ENCODE measurements at regions not wholly inside any gene's neighbourhood (a gene's known extent, or its start where the extent isn't known, plus 50 kb on each side); places are given as distances from the start of the nearest gene placed in this dataset.

DNA sequence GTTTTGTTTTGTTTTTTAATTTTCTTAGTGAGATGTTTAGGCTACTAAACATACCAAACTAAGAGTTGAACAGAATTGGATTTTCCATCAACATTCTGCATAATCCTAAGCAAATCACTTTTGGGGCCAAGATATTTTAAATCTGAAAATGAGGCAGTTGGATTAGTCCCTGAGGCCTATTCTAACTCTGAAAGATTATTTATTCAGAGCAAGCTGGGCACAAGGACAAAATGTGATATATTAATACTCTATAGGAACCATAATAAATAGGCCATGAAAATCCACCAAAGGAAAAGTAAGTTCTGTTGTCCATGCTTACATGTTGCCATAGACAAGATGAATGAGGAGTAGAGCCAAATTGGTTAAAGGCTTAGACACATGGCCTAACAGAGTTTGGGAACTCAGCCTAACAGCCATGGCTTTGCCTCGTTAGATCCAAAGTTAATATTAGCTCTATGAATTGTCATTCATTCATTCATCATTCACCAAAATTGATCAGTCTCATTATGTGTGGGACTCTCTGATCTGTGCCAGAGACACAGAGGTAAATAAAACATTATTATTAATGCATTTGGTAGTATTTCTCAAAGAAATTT, 183.5 kb downstream of the SCG2 start:
- H3K9me3 ChIP-seq (ENCODE audit: control insufficient read depth in 4 of 4, low read length in 3 of 4), result no peaks in the 10 kb centered on the region
- TF ChIP-seq FOXA1 (IDR thresholded peaks at IDR 0.05), result no peak
- no peaks in the 10 kb centered on the region for H3K27me3 ChIP-seq (ENCODE audit: control insufficient read depth in 4 of 4, insufficient read depth in 4 of 4, low read length in 3 of 4)
- 48% methylated on average over 1 of the region's 1 CpG for WGBS
- H3K36me3 ChIP-seq (ENCODE audit: control insufficient read depth in 4 of 4, insufficient read depth in 3 of 4, low read depth in 1 of 4, low read length in 3 of 4), result no peaks in the 10 kb centered on the region
- no peak overlapping the region for H3K9ac ChIP-seq (ENCODE audit: low read depth in 1 of 2, low read length in 2 of 2)
- DNase-seq (ENCODE audit: low spot score), result no peak
- peaks cover 0 to 2% (median 0%) of the 10 kb centered on the region in 4 donors for H3K4me1 ChIP-seq (ENCODE audit: control insufficient read depth in 4 of 4, insufficient read depth in 4 of 4, low read length in 3 of 4)
- H3K4me3 ChIP-seq (ENCODE audit: low read depth in 1 of 3, low read length in 3 of 3), result no peak overlapping the region
- H3K27ac ChIP-seq (ENCODE audit: low read depth in 1 of 2, low read length in 2 of 2), result no peak overlapping the region

DNA sequence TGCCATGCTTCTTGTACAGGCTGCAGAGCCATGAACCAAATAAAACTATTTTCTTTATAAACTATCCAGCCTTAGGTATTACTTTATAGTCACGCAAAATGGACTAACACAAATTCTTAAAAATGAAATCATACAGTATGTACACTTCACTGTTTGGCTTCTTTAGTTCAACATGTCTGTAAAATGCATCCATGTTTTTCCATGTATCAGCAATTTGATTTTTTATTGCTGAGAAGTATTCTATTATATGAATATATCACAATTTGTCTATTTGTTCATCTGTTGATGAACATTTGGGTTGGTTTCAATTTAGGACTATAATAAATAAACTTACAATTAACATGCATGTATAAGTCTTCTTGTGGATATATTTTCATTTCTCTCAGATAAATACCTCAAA, 182.1 kb downstream of the SCG2 start:
- peaks cover 0 to 2% (median 0%) of the 10 kb centered on the region in 4 donors for H3K4me1 ChIP-seq (ENCODE audit: control insufficient read depth in 4 of 4, insufficient read depth in 4 of 4, low read length in 3 of 4)
- H3K27me3 ChIP-seq (ENCODE audit: control insufficient read depth in 4 of 4, insufficient read depth in 4 of 4, low read length in 3 of 4), result no peaks in the 10 kb centered on the region
- no peaks in the 10 kb centered on the region for H3K9me3 ChIP-seq (ENCODE audit: control insufficient read depth in 4 of 4, low read length in 3 of 4)
- H3K4me3 ChIP-seq (ENCODE audit: low read depth in 1 of 3, low read length in 3 of 3), result no peak overlapping the region
- WGBS, result 80% methylated on average over 1 of the region's 1 CpG
- no peak for TF ChIP-seq EGR1 (IDR thresholded peaks at IDR 0.05; ENCODE audit: low read depth in 2 of 2)
- no peak for TF ChIP-seq FOXA2 (IDR thresholded peaks at IDR 0.05)
- no peak for TF ChIP-seq HNF4G (IDR thresholded peaks at IDR 0.05)
- no peak for TF ChIP-seq SP1 (IDR thresholded peaks at IDR 0.05)
- TF ChIP-seq, protein P1, sequence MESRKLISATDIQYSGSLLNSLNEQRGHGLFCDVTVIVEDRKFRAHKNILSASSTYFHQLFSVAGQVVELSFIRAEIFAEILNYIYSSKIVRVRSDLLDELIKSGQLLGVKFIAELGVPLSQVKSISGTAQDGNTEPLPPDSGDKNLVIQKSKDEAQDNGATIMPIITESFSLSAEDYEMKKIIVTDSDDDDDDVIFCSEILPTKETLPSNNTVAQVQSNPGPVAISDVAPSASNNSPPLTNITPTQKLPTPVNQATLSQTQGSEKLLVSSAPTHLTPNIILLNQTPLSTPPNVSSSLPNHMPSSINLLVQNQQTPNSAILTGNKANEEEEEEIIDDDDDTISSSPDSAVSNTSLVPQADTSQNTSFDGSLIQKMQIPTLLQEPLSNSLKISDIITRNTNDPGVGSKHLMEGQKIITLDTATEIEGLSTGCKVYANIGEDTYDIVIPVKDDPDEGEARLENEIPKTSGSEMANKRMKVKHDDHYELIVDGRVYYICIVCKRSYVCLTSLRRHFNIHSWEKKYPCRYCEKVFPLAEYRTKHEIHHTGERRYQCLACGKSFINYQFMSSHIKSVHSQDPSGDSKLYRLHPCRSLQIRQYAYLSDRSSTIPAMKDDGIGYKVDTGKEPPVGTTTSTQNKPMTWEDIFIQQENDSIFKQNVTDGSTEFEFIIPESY (IDR thresholded peaks at IDR 0.05), result no peak
- no peak for TF ChIP-seq NR2F2 (IDR thresholded peaks at IDR 0.05)
- no peak for TF ChIP-seq YY1 (IDR thresholded peaks at IDR 0.05)
- TF ChIP-seq, protein P2, sequence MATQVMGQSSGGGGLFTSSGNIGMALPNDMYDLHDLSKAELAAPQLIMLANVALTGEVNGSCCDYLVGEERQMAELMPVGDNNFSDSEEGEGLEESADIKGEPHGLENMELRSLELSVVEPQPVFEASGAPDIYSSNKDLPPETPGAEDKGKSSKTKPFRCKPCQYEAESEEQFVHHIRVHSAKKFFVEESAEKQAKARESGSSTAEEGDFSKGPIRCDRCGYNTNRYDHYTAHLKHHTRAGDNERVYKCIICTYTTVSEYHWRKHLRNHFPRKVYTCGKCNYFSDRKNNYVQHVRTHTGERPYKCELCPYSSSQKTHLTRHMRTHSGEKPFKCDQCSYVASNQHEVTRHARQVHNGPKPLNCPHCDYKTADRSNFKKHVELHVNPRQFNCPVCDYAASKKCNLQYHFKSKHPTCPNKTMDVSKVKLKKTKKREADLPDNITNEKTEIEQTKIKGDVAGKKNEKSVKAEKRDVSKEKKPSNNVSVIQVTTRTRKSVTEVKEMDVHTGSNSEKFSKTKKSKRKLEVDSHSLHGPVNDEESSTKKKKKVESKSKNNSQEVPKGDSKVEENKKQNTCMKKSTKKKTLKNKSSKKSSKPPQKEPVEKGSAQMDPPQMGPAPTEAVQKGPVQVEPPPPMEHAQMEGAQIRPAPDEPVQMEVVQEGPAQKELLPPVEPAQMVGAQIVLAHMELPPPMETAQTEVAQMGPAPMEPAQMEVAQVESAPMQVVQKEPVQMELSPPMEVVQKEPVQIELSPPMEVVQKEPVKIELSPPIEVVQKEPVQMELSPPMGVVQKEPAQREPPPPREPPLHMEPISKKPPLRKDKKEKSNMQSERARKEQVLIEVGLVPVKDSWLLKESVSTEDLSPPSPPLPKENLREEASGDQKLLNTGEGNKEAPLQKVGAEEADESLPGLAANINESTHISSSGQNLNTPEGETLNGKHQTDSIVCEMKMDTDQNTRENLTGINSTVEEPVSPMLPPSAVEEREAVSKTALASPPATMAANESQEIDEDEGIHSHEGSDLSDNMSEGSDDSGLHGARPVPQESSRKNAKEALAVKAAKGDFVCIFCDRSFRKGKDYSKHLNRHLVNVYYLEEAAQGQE (IDR thresholded peaks at IDR 0.05), result no peak
- no peak for TF ChIP-seq RAD21 (IDR thresholded peaks at IDR 0.05)
- TF ChIP-seq, protein P3, sequence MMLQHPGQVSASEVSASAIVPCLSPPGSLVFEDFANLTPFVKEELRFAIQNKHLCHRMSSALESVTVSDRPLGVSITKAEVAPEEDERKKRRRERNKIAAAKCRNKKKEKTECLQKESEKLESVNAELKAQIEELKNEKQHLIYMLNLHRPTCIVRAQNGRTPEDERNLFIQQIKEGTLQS (IDR thresholded peaks at IDR 0.05), result no peak
- H3K27ac ChIP-seq (ENCODE audit: low read depth in 1 of 2, low read length in 2 of 2), result no peak overlapping the region
- no peak for DNase-seq (ENCODE audit: low spot score)
- H3K9ac ChIP-seq (ENCODE audit: low read depth in 1 of 2, low read length in 2 of 2), result no peak overlapping the region
- H3K36me3 ChIP-seq (ENCODE audit: control insufficient read depth in 4 of 4, insufficient read depth in 3 of 4, low read depth in 1 of 4, low read length in 3 of 4), result no peaks in the 10 kb centered on the region

DNA sequence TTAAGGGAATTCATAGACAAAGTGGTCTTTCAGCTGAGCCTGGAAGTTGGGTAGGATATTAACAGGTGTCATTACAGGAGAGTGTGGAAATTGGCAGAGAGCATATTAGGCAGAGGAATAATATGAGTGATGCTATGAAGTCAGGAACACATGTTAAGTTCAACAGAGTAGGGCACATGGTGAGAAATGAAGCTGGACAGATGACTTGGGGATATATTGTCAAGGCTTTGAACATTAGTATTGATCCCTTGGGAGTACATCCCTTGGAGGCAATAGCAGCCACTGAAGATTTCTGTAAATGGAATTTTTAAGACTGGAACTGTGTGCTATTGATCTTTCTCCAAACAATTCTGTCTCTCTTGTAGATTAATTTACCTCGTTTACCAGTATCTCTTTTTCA, 170.7 kb downstream of the SCG2 start:
- no peaks in the 10 kb centered on the region for H3K36me3 ChIP-seq (ENCODE audit: control insufficient read depth in 4 of 4, insufficient read depth in 3 of 4, low read depth in 1 of 4, low read length in 3 of 4)
- no peak overlapping the region for H3K4me3 ChIP-seq (ENCODE audit: low read depth in 1 of 3, low read length in 3 of 3)
- H3K4me1 ChIP-seq (ENCODE audit: control insufficient read depth in 4 of 4, insufficient read depth in 4 of 4, low read length in 3 of 4), result no peaks in the 10 kb centered on the region
- DNase-seq (ENCODE audit: low spot score), result no peak
- no peaks in the 10 kb centered on the region for H3K9me3 ChIP-seq (ENCODE audit: control insufficient read depth in 4 of 4, low read length in 3 of 4)
- no peaks in the 10 kb centered on the region for H3K27me3 ChIP-seq (ENCODE audit: control insufficient read depth in 4 of 4, insufficient read depth in 4 of 4, low read length in 3 of 4)
- no peak for TF ChIP-seq FOXA1 (IDR thresholded peaks at IDR 0.05)
- TF ChIP-seq, protein P1 (IDR thresholded peaks at IDR 0.05), result no peak
- TF ChIP-seq HNF4G (IDR thresholded peaks at IDR 0.05), result no peak
- no peak for TF ChIP-seq GABPA (IDR thresholded peaks at IDR 0.05 in 1 of 2, conservative IDR thresholded peaks at IDR 0.05 in 1 of 2)
- TF ChIP-seq, protein P4, sequence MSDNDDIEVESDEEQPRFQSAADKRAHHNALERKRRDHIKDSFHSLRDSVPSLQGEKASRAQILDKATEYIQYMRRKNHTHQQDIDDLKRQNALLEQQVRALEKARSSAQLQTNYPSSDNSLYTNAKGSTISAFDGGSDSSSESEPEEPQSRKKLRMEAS (IDR thresholded peaks at IDR 0.05), result no peak
- TF ChIP-seq RXRA (IDR thresholded peaks at IDR 0.05), result no peak
- TF ChIP-seq SP1 (IDR thresholded peaks at IDR 0.05), result no peak
- TF ChIP-seq JUND (IDR thresholded peaks at IDR 0.05), result no peak
- no peak overlapping the region for H3K27ac ChIP-seq (ENCODE audit: low read depth in 1 of 2, low read length in 2 of 2)
- 32% methylated on average over 1 of the region's 1 CpG for WGBS
- no peak overlapping the region for H3K9ac ChIP-seq (ENCODE audit: low read depth in 1 of 2, low read length in 2 of 2)

Data from liver (tissue), 7 donors.